Muscle of leg (tissue), 3 donors: ENCODE measurements at regions not wholly inside any gene's neighbourhood (a gene's known extent, or its start where the extent isn't known, plus 50 kb on each side); places are given as distances from the start of the nearest gene placed in this dataset.
"Not testable (repeated sequence)": the region's sequence is repeated elsewhere in the genome, so short reads cannot be mapped to it uniquely, and the experiment has no call there.

Source experiments
- DNase-seq: peaks from one replicate; pipeline ENCODE4 v3.0.0; 2013
- H3K27ac ChIP-seq: one replicate; pipeline ENCODE4 v1.5.1; 2013; ENCODE audit warnings: mild to moderate bottlenecking, low read length, control low read depth
- H3K27me3 ChIP-seq: one replicate; pipeline ENCODE4 v1.6.1; 2013; ENCODE audit warnings: low read length; ENCODE audit not compliant: control insufficient read depth, insufficient read depth
- H3K36me3 ChIP-seq: one replicate; pipeline ENCODE4 v1.6.1; 2013; ENCODE audit warnings: low read length; ENCODE audit not compliant: control insufficient read depth, insufficient read depth
- H3K4me1 ChIP-seq: one replicate; pipeline ENCODE4 v1.6.1; 2013; ENCODE audit warnings: low read length; ENCODE audit not compliant: control insufficient read depth, insufficient read depth
- H3K4me3 ChIP-seq: one replicate; pipeline ENCODE4 v1.5.1; 2013; ENCODE audit warnings: low read length, control low read depth
- H3K9me3 ChIP-seq: replicated peaks from 2 replicates; pipeline ENCODE4 v1.6.1; 2013; ENCODE audit warnings: low read depth, low read length; ENCODE audit not compliant: control insufficient read depth
- WGBS: methylation state at CpG from one replicate; pipeline ENCODE4 v1.1.5; 2013; ENCODE audit warnings: missing lambda C conversion rate; ENCODE audit not compliant: insufficient coverage; 5-methylcytosine and 5-hydroxymethylcytosine counted together

DNA sequence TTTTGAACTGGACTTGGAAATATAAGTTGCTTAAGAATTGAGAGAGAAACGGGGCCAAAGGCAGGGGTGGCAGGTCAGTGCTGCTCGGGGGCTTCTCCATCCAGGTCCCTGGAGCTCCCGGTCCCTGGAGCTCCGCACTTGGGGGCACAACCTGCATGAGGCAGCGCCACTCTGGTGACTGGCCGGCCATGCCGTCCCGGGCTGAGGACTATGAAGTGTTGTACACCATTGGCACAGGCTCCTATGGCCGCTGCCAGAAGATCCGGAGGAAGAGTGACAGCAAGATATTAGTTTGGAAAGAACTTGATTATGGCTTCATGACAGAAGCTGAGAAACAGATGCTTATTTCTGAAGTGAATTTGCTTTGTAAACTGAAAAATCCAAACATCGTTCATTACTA lies 76.9 kb upstream of the POTEG start:
- not testable (repeated sequence) for H3K4me1 ChIP-seq, H3K9me3 ChIP-seq, H3K4me3 ChIP-seq, H3K27ac ChIP-seq, DNase-seq, H3K27me3 ChIP-seq, H3K36me3 ChIP-seq
- no CpG with 5 or more reads among the region's 11 CpGs for WGBS

DNA sequence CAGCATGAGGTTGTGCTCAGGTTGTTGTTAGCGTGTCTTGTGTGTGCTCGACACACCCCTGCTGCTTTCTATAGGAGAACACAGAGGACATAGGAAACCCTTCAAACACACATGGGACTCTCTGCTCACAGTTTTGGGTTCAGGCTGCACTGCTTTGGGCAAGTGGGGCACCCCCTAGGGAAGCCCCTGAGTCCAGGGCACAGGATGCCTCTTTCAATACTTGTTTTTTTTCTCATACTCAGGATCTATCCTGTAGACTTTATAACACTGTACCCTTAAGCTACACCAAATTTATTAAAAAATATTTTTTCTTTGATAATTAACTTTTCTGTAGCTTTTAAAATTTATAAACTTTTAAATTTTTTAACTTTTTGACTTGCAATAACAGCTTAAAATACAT lies 55.3 kb upstream of the POTEG start:
- DNase-seq, H3K27me3 ChIP-seq, H3K9me3 ChIP-seq, H3K36me3 ChIP-seq, H3K27ac ChIP-seq, H3K4me3 ChIP-seq, H3K4me1 ChIP-seq: not testable (repeated sequence)
- WGBS, result no CpG with 5 or more reads among the region's 2 CpGs

DNA sequence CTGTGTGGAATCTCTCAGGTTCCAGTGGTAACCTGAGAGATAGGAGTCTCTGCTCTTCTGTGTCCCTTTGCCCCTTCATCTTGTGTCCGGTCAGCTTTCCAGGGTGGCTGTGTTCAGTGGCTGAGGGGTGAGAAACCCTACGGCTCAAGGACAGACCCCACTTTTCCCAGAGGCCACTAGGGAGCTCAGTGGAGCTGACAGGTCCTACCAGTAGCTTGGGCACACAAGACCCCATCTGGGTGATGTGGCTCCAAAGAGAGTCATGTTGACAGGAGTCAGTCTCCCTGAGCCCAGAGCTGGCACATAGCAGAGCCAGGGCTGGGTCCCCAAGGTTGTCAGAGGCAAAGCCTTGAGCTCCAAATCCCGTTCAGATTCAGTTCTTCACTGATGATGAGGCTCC lies 54.3 kb upstream of the POTEG start:
- H3K4me1 ChIP-seq, H3K36me3 ChIP-seq, H3K27me3 ChIP-seq, H3K27ac ChIP-seq, DNase-seq, H3K9me3 ChIP-seq, H3K4me3 ChIP-seq: not testable (repeated sequence)
- no CpG with 5 or more reads among the region's 3 CpGs for WGBS

DNA sequence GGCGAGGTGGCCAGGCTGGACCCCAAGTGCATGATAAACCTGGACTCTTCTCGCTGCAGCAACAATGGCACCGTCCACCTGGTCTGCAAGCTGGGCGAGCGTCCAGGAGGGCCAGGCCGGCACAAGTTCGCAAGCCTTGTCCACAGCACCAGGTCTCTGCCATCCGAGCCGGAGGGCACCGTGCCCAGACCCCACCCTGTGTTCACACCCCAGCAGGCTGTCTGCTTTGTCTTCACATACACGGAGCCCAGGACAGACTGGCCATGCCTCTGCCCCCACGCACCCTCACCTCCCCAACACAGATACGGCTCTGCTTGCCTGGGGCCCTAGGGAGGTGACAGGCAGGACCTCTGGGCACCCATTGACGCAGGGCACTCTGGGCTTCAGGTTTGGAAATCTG lies 53.5 kb upstream of the POTEG start:
- not testable (repeated sequence) for H3K36me3 ChIP-seq, H3K9me3 ChIP-seq, H3K27me3 ChIP-seq, H3K4me3 ChIP-seq, H3K4me1 ChIP-seq, DNase-seq, H3K27ac ChIP-seq
- no CpG with 5 or more reads among the region's 14 CpGs for WGBS

DNA sequence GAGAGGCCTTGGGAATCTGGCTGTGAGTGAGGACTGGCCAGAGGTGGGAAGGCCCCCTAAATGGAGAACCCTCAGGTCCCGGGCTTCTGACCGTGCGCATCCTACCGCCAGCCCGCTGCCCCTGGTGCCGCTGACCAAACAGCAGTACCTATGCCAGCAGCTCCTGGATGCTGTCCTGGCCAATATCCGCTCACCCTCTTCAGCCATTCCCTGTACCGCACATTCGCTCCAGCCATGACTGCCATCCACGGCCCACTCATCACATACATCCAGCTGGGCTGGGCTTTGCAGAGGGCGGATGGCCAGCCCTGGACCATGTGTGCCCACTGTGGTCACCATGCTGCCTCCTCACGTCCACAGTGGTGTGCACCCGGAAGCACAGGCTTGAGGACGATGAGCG lies 53.1 kb upstream of the POTEG start:
- DNase-seq, H3K4me1 ChIP-seq, H3K27ac ChIP-seq, H3K27me3 ChIP-seq, H3K9me3 ChIP-seq, H3K4me3 ChIP-seq, H3K36me3 ChIP-seq: not testable (repeated sequence)
- 94% methylated on average over 5 of the region's 15 CpGs for WGBS

DNA sequence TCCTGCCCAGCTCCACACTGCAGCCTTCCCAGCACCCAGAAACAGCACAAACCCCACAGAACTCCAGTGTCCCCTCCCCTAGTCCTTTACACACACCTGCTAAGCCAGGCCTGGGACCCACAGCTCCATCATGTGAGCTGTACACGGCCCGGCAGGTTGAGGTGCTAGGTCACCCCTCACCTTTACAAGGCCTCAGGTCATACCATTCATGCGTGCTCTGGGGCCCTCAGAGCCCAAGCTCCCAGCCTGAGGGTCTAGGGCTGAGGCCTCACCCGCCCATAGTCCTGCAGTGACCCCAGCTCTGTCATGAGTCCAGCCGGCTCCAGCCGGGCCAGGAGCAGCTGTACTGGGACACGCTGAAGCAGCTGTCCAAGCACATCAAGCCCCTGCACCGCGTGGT lies 51.2 kb upstream of the POTEG start:
- WGBS, result no CpG with 5 or more reads among the region's 9 CpGs
- H3K4me3 ChIP-seq, H3K36me3 ChIP-seq, H3K9me3 ChIP-seq, H3K27me3 ChIP-seq, H3K4me1 ChIP-seq, H3K27ac ChIP-seq: not testable (repeated sequence)
- peak; percentile 0 for DNase-seq
